Thoracic aorta (tissue), 2 donors: ENCODE measurements at regions not wholly inside any gene's neighbourhood (a gene's known extent, or its start where the extent isn't known, plus 50 kb on each side); places are given as distances from the start of the nearest gene placed in this dataset.

Experiments
- ATAC-seq: fragments of 150-250 bp; one replicate; pipeline ENCODE4 v1.8.0; 2017; ENCODE audit warnings: low read depth; ENCODE audit not compliant: insufficient number of reproducible peaks, low FRiP score
- DNase-seq: peaks from one replicate; pipeline ENCODE4 v3.0.0-alpha.2; 2020; ENCODE audit warnings: low spot score
- H3K27ac ChIP-seq, 2 donors: fragments of 200-600 bp; sonication (generic); 1 replicate in 1 of 2; 2 replicates in 1 of 2; pipeline ENCODE4 v1.5.1; 2016; ENCODE audit warnings: mild to moderate bottlenecking in 2 of 2, moderate library complexity in 2 of 2
- H3K27me3 ChIP-seq: fragments of 200-600 bp; sonication (generic); replicated peaks from 2 replicates; pipeline ENCODE4 v1.6.0; 2016; ENCODE audit warnings: mild to moderate bottlenecking; ENCODE audit not compliant: insufficient read depth
- H3K36me3 ChIP-seq: fragments of 200-600 bp; sonication (generic); one replicate; pipeline ENCODE4 v1.5.1; 2016
- H3K4me1 ChIP-seq, 2 donors: fragments of 200-600 bp; sonication (generic); 1 replicate in 1 of 2; 2 replicates in 1 of 2; pipeline versions ENCODE4 v1.5.1 to v1.6.0; 2016; ENCODE audit warnings: low read depth in 2 of 2, mild to moderate bottlenecking in 1 of 2; ENCODE audit not compliant: control insufficient read depth in 1 of 2
- H3K4me3 ChIP-seq: fragments of 200-600 bp; sonication (generic); 2 replicates; pipeline ENCODE4 v1.5.1; 2016; ENCODE audit warnings: mild to moderate bottlenecking
- H3K9me3 ChIP-seq: fragments of 200-600 bp; sonication (generic); 2 replicates; pipeline ENCODE4 v1.5.1; 2016
- CTCF ChIP-seq: fragments of 200-600 bp; sonication (generic); IDR thresholded peaks from one replicate; pipeline ENCODE4 v1.5.1; 2019; ENCODE audit warnings: antibody characterized with exemption

GRCh38 chr3:14334936-14335335 lies 67.5 kb upstream of the SLC6A6 start:
- Histone ChIP-seq H3K36me3 (no peaks in the 10 kb centered on the region), H3K27me3 (no peaks in the 10 kb centered on the region), H3K4me1 (no peaks in the 10 kb centered on the region), H3K9me3 (no peaks in the 10 kb centered on the region), H3K4me3 (no peak overlapping the region), H3K27ac (no peak overlapping the region)
- no peak for ATAC-seq
- DNase-seq = no peak
- TF ChIP-seq CTCF = no peak

- no peak overlapping the region for H3K27ac ChIP-seq
- no peak for TF ChIP-seq CTCF
- no peak overlapping the region for H3K4me3 ChIP-seq
- no peak for DNase-seq
- ATAC-seq = no peak
- no peaks in the 10 kb centered on the region for H3K36me3 ChIP-seq
- no peaks in the 10 kb centered on the region for H3K4me1 ChIP-seq
- H3K27me3 ChIP-seq = no peaks in the 10 kb centered on the region
- no peaks in the 10 kb centered on the region for H3K9me3 ChIP-seq
These were observed 66.3 kb upstream of the SLC6A6 start for GRCh38 chr3:14335774-14336748.

GRCh38 chr3:14336749-14337598 lies 65.4 kb upstream of the SLC6A6 start:
- Histone ChIP-seq H3K4me3 (no peak overlapping the region), H3K36me3 (no peaks in the 10 kb centered on the region), H3K27ac (no peak overlapping the region), H3K4me1 (no peaks in the 10 kb centered on the region), H3K27me3 (no peaks in the 10 kb centered on the region), H3K9me3 (no peaks in the 10 kb centered on the region)
- DNase-seq (no peak), ATAC-seq (no peak)
- no peak for TF ChIP-seq CTCF

GRCh38 chr3:14337828-14338227 lies 64.6 kb upstream of the SLC6A6 start:
- no peak for ATAC-seq

More at GRCh38 chr3:14337828-14338227, 64.6 kb upstream of the SLC6A6 start:
- no peaks in the 10 kb centered on the region for H3K4me1 ChIP-seq
- no peaks in the 10 kb centered on the region for H3K27me3 ChIP-seq
- TF ChIP-seq CTCF = no peak
- no peak for DNase-seq
- no peaks in the 10 kb centered on the region for H3K9me3 ChIP-seq
- H3K36me3 ChIP-seq = no peaks in the 10 kb centered on the region
- no peak overlapping the region for H3K27ac ChIP-seq
- no peak overlapping the region for H3K4me3 ChIP-seq
